Superior temporal gyrus (tissue), 1 donor: ENCODE measurements at regions not wholly inside any gene's neighbourhood (a gene's known extent, or its start where the extent isn't known, plus 50 kb on each side); places are given as distances from the start of the nearest gene placed in this dataset.
"Not testable (repeated sequence)": the region's sequence is repeated elsewhere in the genome, so short reads cannot be mapped to it uniquely, and the experiment has no call there.

Experiments
- DNase-seq: peaks from one replicate; pipeline ENCODE4 v3.0.0-alpha.2; 2016; ENCODE audit errors: extremely low spot score

GRCh38 chr2:87198422-87198821 is 176.8 kb upstream of the PLGLB1 start:
- not testable (repeated sequence) for DNase-seq

DNA sequence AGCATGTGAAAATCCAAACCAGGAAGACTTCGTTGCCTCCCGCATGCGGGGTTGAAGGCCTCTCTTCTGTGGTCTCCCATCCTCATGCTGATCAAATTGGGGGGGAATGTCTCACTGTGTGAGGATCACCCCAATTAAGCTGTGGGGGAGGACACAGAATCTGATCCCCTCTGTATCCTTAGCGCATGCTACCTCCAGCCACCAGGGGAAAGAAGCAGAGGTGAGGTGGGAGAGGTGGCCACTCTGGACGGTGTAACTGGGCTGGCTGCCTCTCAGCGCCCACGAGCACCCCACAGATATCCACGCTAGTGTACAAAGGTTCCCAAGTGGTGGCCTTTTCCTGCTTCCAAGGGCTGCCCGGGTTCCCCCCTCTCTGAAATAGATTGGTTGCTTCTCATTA is 177.6 kb upstream of the PLGLB1 start:
- not testable (repeated sequence) for DNase-seq

DNA sequence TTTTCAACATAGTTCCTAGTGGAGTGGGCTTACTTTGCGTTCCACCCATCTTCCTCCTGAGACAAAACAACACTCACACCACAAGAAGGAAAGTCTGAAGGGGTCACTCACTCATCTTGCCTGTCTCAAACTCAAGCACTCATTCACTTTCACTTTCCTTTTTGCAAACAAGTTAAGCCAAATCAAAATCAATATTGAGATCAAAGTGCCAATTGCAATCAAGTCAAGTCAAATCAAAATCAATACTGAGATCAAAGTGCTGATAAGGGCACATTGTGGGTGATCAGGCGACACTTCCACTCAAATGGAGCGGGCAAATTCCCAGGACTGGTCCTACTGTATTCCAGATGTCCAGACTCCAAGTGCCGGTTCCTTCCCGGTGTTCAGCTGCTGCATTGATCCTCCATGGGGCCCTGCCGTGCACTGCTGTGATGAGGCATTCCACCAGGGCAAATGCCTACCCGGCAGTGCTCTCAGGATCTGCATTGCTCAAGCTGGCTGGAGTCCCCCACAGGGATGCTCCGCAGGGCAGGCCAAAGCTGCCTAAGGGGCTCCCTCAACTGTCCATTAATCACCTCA is 183.0 kb upstream of the PLGLB1 start:
- not testable (repeated sequence) for DNase-seq

- not testable (repeated sequence) for DNase-seq
These were observed 191.3 kb upstream of the PLGLB1 start for GRCh38 chr2:87212938-87213337.

- DNase-seq: not testable (repeated sequence)
These were observed 195.4 kb upstream of the PLGLB1 start for GRCh38 chr2:87217005-87217404.

DNA sequence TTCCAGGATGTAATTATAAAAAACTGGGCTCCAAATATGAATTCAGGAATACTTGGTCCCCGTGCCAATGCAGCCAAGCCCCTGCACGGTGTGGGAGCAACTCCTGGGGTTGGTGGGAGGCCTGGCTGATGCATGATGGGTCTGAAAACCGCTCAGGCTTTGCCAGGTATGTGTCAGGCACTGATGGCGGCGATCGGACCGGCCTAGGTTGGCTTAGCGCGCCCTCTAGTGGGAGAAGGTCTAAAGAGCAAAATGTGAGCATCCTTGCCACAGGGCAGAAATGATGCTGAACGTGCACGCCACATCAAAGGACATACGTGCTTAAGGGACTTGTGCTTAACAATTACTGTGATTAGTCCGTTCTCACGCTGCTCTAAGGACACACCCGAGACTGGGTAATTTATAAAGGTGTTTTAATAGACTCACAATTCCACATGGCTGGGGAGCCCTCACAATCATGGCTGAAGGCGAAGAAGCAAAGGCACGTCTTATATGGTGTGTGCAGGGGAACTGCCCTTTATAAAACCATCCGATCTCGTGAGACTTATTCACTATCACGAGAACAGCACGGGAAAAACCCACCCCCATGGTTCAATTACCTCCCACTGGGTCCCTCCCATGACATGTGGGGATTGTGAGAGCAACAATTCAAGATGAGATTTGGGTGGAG is 196.2 kb upstream of the PLGLB1 start:
- DNase-seq: not testable (repeated sequence)

- DNase-seq: not testable (repeated sequence)
These were observed 199.0 kb upstream of the PLGLB1 start for GRCh38 chr2:87220651-87221050.

- not testable (repeated sequence) for DNase-seq
These were observed 200.5 kb upstream of the PLGLB1 start for GRCh38 chr2:87222131-87222530.

- not testable (repeated sequence) for DNase-seq
These were observed 202.2 kb upstream of the PLGLB1 start for GRCh38 chr2:87223873-87224272.

- DNase-seq: peak; percentile 9
These were observed 207.5 kb upstream of the PLGLB1 start for GRCh38 chr2:87229091-87229689.

DNA sequence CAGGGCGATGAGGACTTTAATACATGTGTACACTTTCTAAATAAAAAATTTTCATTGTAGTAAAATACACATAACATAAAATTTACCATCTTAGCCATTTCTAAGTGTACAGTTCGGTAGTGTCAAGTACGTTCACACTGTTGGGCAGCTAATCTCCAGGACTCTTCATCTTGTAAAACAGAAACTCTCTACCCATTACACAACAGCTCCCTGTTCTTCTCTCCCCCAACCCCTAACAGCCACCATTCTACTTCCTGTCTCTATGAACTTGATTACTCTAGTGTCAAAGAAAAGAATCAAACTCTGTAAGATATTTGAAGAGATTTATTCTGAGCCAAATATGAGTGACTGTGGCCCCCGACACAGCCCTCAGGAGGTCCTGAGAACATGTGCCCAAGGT is 208.3 kb upstream of the PLGLB1 start:
- not testable (repeated sequence) for DNase-seq

- DNase-seq: not testable (repeated sequence)
These were observed 213.8 kb upstream of the PLGLB1 start for GRCh38 chr2:87235333-87235981.

GRCh38 chr2:87237570-87238336 is 216.1 kb upstream of the PLGLB1 start:
- not testable (repeated sequence) for DNase-seq

GRCh38 chr2:87239558-87240215 is 218.0 kb upstream of the PLGLB1 start:
- not testable (repeated sequence) for DNase-seq

GRCh38 chr2:87246066-87246717 is 224.5 kb upstream of the PLGLB1 start:
- DNase-seq: not testable (repeated sequence)

DNA sequence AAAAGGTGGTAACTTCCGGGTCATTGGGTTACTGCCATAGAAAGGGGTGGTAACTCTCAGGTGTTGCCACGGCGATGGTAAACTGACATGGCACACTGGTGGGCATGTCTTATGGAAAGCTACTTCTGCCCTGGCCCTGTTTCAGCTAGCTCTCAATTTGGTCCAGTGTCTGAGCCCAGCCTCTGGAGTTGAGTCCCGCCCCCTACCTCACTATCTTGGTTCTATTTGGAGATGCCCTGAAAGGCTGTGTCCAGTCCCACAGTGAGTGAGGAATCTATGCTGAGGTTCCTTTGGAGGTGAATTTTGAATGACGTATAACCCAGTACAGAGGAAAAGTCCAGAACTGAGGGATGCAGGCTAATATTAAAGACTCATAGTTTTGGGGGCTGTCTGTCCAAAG is 230.4 kb upstream of the PLGLB1 start:
- not testable (repeated sequence) for DNase-seq

DNA sequence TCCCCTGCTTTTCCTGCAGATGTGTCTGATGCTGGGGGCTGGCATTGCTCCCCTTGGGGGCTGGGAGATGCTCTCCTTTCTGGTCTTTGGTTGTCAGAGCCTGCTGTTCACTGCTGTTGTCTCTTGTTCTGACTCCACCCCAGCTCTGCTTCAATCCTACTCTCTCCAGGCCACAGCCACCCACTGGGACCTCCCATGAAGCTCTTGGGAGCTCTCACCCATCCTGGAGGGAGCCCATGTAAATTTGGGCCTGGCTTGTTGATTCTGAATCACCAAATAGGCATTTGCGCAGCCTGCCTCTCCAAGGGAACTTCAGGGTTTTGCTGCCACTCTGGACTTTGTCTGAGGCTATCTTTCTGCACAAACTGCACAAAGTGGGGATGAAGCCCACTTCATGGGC is 232.9 kb upstream of the PLGLB1 start:
- not testable (repeated sequence) for DNase-seq

- DNase-seq: not testable (repeated sequence)
These were observed 233.8 kb upstream of the PLGLB1 start for GRCh38 chr2:87255410-87255809.

GRCh38 chr2:87258887-87259286 is 237.2 kb upstream of the PLGLB1 start:
- not testable (repeated sequence) for DNase-seq

GRCh38 chr2:87262184-87262702 is 240.6 kb upstream of the PLGLB1 start:
- not testable (repeated sequence) for DNase-seq
